T-helper 2 cell treated with Interferon-gamma antibody and Interleukin-4, amounts not matched to agents 100 ng/mL and 5 ng/mL, for 36 hours (primary cell): ENCODE measurements at regions not wholly inside any gene's neighbourhood (a gene's known extent, or its start where the extent isn't known, plus 50 kb on each side); places are given as distances from the start of the nearest gene placed in this dataset.

ENCODE experiments used
- intact Hi-C: fragments of 100-400 bp; cut with micrococcal nuclease; formaldehyde crosslinking; loops from one replicate; pipeline ENCODE4 v1.15.1; 2023

GRCh38 chr6:87909849-87910248, 137.8 kb upstream of the SPACA1 start:
- intact Hi-C loops = loop anchor here (2.0 kb wide), 1 partner anchor 13 kb away; no protein-coding TSS in a partner anchor

- intact Hi-C loops = loop anchor here (2.0 kb wide), 1 partner anchor 14 kb away; no protein-coding TSS in a partner anchor
Measured at GRCh38 chr6:87908978-87909811, 138.4 kb upstream of the SPACA1 start.

DNA sequence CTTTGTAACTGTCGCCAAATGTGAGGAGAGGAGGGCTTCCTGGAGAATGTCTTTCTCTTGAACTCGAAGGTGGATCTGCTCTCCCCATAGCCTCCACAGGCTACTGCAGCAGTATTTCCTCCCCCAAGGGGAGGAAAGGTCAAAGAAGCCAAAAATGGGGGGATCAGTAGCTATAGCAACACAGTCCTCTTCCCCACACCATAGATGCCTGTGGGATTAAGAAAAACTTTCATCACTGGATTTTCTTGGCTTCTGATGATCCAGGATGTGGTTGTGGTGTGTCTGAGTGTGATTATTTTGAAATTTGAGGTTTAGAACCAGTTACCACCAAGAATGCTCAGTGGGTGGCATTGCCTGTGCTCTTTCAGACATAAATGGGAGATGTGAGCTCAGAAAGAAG, 140.1 kb upstream of the SPACA1 start:
- intact Hi-C loops = loop anchor here (2.0 kb wide), 1 partner anchor 75 kb away; no protein-coding TSS in a partner anchor

GRCh38 chr6:87905101-87905641, 142.5 kb upstream of the SPACA1 start:
- intact Hi-C loops = no loop called here

DNA sequence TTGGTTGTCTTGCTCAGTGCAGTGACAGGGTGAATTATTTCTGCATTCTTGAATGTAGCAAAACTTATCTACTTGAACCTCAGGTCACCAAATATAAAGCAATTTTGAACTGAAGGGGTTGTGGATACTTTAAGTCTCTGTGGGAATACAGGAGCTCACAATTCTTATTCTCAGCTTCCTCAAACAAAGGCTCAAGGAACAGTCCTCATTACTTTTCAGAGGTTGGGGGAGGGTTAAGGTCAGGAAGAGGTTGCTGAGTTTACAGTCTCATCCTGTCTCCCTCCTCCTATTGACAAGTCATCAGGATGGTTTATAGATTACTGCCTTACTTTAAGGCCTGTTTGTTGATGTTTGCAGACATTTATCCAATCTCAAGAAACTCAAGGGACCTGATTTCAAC, 143.6 kb upstream of the SPACA1 start:
- intact Hi-C loops = no loop called here

DNA sequence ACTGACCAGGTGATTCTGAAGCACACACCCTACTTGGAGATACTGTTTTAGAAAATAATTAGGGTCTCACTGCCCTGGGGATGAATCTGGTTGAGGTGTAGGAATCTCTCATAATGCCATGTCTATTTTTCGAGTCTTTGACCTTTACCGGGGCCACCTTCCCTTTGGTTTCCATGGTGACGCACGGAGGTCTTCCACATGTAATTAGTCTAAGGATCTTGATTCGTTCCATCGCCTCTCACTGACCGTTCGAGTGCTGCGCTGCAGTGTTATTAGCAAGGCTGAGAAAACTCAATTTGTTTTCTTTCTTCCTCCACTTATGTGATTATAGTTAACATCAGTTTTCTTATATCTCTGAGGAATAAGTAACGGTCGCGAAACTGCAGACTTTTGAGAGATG, 144.3 kb upstream of the SPACA1 start:
- intact Hi-C loops = no loop called here

DNA sequence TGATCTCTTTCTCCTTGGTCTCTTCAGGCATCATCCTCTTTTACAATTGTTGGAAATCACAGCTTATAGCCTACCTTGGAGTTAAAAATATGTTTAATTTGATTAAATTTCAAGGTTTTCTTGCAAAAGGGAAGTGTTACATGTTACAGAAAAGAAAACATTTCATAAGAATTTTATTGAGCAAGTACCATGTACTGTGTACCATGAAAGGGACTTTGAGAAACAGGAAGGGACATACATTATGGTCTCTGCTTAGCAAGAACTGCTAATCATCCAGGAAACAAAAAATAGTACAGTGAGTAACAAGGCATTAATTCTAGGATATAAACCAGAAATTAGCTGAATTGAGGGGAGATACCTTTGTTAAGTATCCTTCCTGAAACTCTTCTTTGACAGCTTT, 145.3 kb upstream of the SPACA1 start:
- intact Hi-C loops = no loop called here

GRCh38 chr6:87901613-87902012, 146.0 kb upstream of the SPACA1 start:
- intact Hi-C loops = no loop called here

- intact Hi-C loops = no loop called here
Measured at GRCh38 chr6:87900160-87900698, 147.4 kb upstream of the SPACA1 start.

- intact Hi-C loops = no loop called here
Measured at GRCh38 chr6:87899499-87900147, 148.0 kb upstream of the SPACA1 start.

- intact Hi-C loops = no loop called here
Measured at GRCh38 chr6:87897663-87898062, 150.0 kb upstream of the SPACA1 start.

DNA sequence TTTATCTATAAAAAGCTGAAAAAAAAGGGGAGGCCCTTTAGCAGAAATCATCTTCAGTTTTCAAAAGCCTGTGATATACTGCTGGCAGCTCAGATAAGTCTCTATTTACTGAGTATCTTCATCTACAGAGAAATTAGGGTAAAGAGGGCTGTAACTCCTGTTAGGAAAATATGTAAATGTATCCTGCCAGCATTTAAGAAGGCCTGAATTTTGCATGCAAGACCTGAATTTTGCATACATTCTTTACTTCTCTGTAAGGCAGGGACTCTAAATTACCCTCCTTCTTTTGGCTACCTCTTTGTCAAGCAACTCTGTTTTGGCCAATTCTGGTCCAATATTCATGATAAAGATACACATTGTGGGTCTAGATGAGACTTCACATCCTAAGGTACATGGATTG, 150.6 kb upstream of the SPACA1 start:
- intact Hi-C loops = no loop called here

GRCh38 chr6:87887266-87887665, 160.4 kb upstream of the SPACA1 start:
- intact Hi-C loops = no loop called here

GRCh38 chr6:87884203-87884602, 163.4 kb upstream of the SPACA1 start:
- intact Hi-C loops = no loop called here

- intact Hi-C loops = no loop called here
Measured at GRCh38 chr6:87881342-87881895, 166.2 kb upstream of the SPACA1 start.

DNA sequence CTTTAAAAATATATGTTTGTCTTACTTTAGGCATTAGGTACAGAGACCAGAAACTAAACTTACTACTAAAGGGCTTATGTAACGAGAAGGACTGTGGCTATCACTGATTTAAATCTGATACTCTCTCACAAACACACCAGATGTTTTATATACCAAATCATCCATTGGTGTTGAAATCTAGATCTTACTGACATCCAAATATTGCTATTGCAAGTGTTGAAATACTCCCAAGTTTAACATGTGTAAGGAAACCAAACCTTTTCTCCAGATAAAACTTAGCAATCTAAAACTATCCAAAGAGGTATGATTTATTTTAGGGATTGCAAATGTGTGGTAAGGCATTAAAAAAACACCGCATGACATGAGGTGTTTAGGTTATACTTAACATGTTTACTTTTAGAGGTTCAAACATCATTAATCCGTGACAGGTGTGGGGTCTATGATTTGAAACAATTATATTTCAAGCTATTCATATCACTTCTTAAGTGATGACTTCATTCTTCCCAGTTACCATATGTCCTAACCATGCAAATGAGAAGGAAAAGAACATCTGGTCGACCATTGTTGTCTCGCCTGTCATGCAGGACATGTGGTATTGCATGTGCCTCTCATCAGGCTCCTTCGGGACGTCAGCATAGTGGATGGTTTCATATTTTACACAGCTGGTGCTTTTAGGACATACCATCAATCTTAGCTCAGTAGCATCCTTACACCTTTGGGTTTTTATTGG, 168.3 kb upstream of the SPACA1 start:
- intact Hi-C loops = no loop called here

GRCh38 chr6:87875781-87876180, 171.9 kb upstream of the SPACA1 start:
- intact Hi-C loops = no loop called here

DNA sequence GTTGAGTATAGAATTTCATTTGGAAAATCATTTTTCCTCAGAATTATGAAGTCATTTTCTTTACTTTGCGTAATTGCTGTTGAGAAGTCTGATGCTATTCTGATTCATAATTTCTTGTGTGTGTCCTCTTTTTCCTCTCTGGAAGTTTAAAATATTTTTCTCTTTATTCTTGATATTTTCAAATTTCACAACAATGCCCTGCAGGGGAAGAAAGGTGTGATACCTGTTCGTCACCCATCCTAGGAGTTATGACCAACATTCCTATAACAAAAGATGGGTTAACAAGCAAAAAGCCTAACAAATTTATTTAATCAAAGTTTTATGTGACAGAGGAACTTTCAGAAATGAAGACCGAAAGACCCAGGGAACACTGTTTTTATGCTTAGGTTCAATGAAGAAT, 171.5 kb upstream of the AKIRIN2 start:
- intact Hi-C loops = no loop called here

GRCh38 chr6:87870556-87870955, 168.5 kb upstream of the AKIRIN2 start:
- intact Hi-C loops = no loop called here

GRCh38 chr6:87869064-87869905, 167.3 kb upstream of the AKIRIN2 start:
- intact Hi-C loops = no loop called here
